IgD-negative memory B cell (primary cell): ENCODE measurements at regions not wholly inside any gene's neighbourhood (a gene's known extent, or its start where the extent isn't known, plus 50 kb on each side); places are given as distances from the start of the nearest gene placed in this dataset.

Source experiments
- H3K27ac Mint-ChIP-seq, 3 donors: one replicate each; pipeline ENCODE4 v1.8.0; 2020 to 2022; ENCODE audit warnings: mild to moderate bottlenecking in 3 of 3, mixed read lengths in 3 of 3, moderate library complexity in 1 of 3
- H3K27me3 Mint-ChIP-seq: one replicate; pipeline ENCODE4 v1.8.0; 2021; ENCODE audit warnings: mixed read lengths
- H3K36me3 Mint-ChIP-seq: one replicate; pipeline ENCODE4 v1.8.0; 2020; ENCODE audit warnings: mild to moderate bottlenecking, mixed read lengths
- H3K4me1 Mint-ChIP-seq, 3 donors: one replicate each; pipeline ENCODE4 v1.8.0; 2020 to 2022; ENCODE audit warnings: mixed read lengths in 3 of 3, mild to moderate bottlenecking in 1 of 3
- H3K4me3 Mint-ChIP-seq, 4 donors: one replicate each; pipeline ENCODE4 v1.8.0; 2020 to 2022; ENCODE audit warnings: mild to moderate bottlenecking in 4 of 4, mixed read lengths in 4 of 4, moderate library complexity in 3 of 4
- H3K9me3 Mint-ChIP-seq, 3 donors: one replicate each; pipeline ENCODE4 v1.8.0; 2020 to 2021; ENCODE audit warnings: mixed read lengths in 3 of 3, mild to moderate bottlenecking in 1 of 3

- no peak overlapping the region for H3K27ac Mint-ChIP-seq
- H3K36me3 Mint-ChIP-seq: no peaks in the 10 kb centered on the region
- no peaks in the 10 kb centered on the region for H3K4me1 Mint-ChIP-seq
- peaks cover 0 to 3% (median 2%) of the 10 kb centered on the region in 3 donors for H3K9me3 Mint-ChIP-seq
- H3K4me3 Mint-ChIP-seq: no peak overlapping the region
- H3K27me3 Mint-ChIP-seq: no peaks in the 10 kb centered on the region
Observed at GRCh38 chr13:37448153-37448552, 150.4 kb downstream of the POSTN start.

- H3K27ac Mint-ChIP-seq: no peak overlapping the region
Observed at GRCh38 chr13:37446503-37446902, 152.1 kb downstream of the POSTN start.

GRCh38 chr13:37443538-37443937, 155.0 kb downstream of the POSTN start:
- Mint-ChIP-seq H3K27me3 (no peaks in the 10 kb centered on the region), H3K4me3 (no peak overlapping the region), H3K9me3 (peaks cover 0 to 3% (median 0%) of the 10 kb centered on the region in 3 donors), H3K4me1 (no peaks in the 10 kb centered on the region), H3K27ac (no peak overlapping the region), H3K36me3 (no peaks in the 10 kb centered on the region)

More at GRCh38 chr13:37446503-37446902, 152.1 kb downstream of the POSTN start:
- H3K4me3 Mint-ChIP-seq: no peak overlapping the region
- no peaks in the 10 kb centered on the region for H3K36me3 Mint-ChIP-seq
- no peaks in the 10 kb centered on the region for H3K4me1 Mint-ChIP-seq
- H3K9me3 Mint-ChIP-seq: peaks cover 0 to 1% (median 0%) of the 10 kb centered on the region in 3 donors
- H3K27me3 Mint-ChIP-seq: no peaks in the 10 kb centered on the region

- H3K27me3 Mint-ChIP-seq: no peaks in the 10 kb centered on the region
- no peaks in the 10 kb centered on the region for H3K36me3 Mint-ChIP-seq
- H3K4me1 Mint-ChIP-seq: no peaks in the 10 kb centered on the region
- H3K27ac Mint-ChIP-seq: no peak overlapping the region
- H3K4me3 Mint-ChIP-seq: no peak overlapping the region
- H3K9me3 Mint-ChIP-seq: peaks cover 0 to 3% (median 0%) of the 10 kb centered on the region in 3 donors
Observed at GRCh38 chr13:37442996-37443395, 155.6 kb downstream of the POSTN start.

- Mint-ChIP-seq H3K27me3 (no peaks in the 10 kb centered on the region), H3K27ac (no peak overlapping the region), H3K4me1 (no peaks in the 10 kb centered on the region), H3K9me3 (peaks cover 0 to 4% (median 4%) of the 10 kb centered on the region in 3 donors), H3K36me3 (no peaks in the 10 kb centered on the region), H3K4me3 (no peak overlapping the region)
Observed at GRCh38 chr13:37435881-37436280, 162.7 kb downstream of the POSTN start.

GRCh38 chr13:37433086-37433485, 165.5 kb downstream of the POSTN start:
- H3K9me3 Mint-ChIP-seq: peaks cover 4 to 8% (median 6%) of the 10 kb centered on the region in 3 donors
- no peak overlapping the region for H3K4me3 Mint-ChIP-seq
- H3K27ac Mint-ChIP-seq: no peak overlapping the region
- H3K27me3 Mint-ChIP-seq: no peaks in the 10 kb centered on the region
- no peaks in the 10 kb centered on the region for H3K36me3 Mint-ChIP-seq
- no peaks in the 10 kb centered on the region for H3K4me1 Mint-ChIP-seq

GRCh38 chr13:37429976-37430375, 168.6 kb downstream of the POSTN start:
- Mint-ChIP-seq H3K9me3 (peaks cover 4 to 6% (median 5%) of the 10 kb centered on the region in 3 donors), H3K4me1 (no peaks in the 10 kb centered on the region), H3K27me3 (no peaks in the 10 kb centered on the region), H3K36me3 (no peaks in the 10 kb centered on the region), H3K4me3 (no peak overlapping the region), H3K27ac (no peak overlapping the region)

- Mint-ChIP-seq H3K4me1 (no peaks in the 10 kb centered on the region), H3K4me3 (no peak overlapping the region), H3K36me3 (no peaks in the 10 kb centered on the region), H3K9me3 (peaks cover 4 to 5% (median 4%) of the 10 kb centered on the region in 3 donors), H3K27me3 (no peaks in the 10 kb centered on the region), H3K27ac (no peak overlapping the region)
Observed at GRCh38 chr13:37427843-37428494, 170.6 kb downstream of the POSTN start.

- no peak overlapping the region for H3K4me3 Mint-ChIP-seq
- H3K9me3 Mint-ChIP-seq: peaks cover 0 to 1% (median 0%) of the 10 kb centered on the region in 3 donors
Observed at GRCh38 chr13:37418490-37418889, 180.1 kb downstream of the POSTN start.

GRCh38 chr13:37417060-37417441, 181.5 kb downstream of the POSTN start:
- no peaks in the 10 kb centered on the region for H3K4me1 Mint-ChIP-seq
- peaks cover 0 to 1% (median 0%) of the 10 kb centered on the region in 3 donors for H3K9me3 Mint-ChIP-seq
- H3K36me3 Mint-ChIP-seq: peaks cover 2% of the 10 kb centered on the region
- H3K27me3 Mint-ChIP-seq: no peaks in the 10 kb centered on the region
- no peak overlapping the region for H3K27ac Mint-ChIP-seq
- no peak overlapping the region for H3K4me3 Mint-ChIP-seq

More at GRCh38 chr13:37418490-37418889, 180.1 kb downstream of the POSTN start:
- Mint-ChIP-seq H3K27ac (no peak overlapping the region), H3K27me3 (no peaks in the 10 kb centered on the region), H3K4me1 (no peaks in the 10 kb centered on the region), H3K36me3 (peaks cover 2% of the 10 kb centered on the region)

- Mint-ChIP-seq H3K27ac (no peak overlapping the region), H3K36me3 (peaks cover 2% of the 10 kb centered on the region), H3K4me1 (no peaks in the 10 kb centered on the region), H3K27me3 (no peaks in the 10 kb centered on the region), H3K4me3 (no peak overlapping the region), H3K9me3 (peaks cover 0 to 2% (median 1%) of the 10 kb centered on the region in 3 donors)
Observed at GRCh38 chr13:37416291-37417059, 182.1 kb downstream of the POSTN start.

GRCh38 chr13:37413161-37413560, 185.4 kb downstream of the POSTN start:
- Mint-ChIP-seq H3K27ac (no peak overlapping the region), H3K27me3 (no peaks in the 10 kb centered on the region), H3K36me3 (no peaks in the 10 kb centered on the region), H3K9me3 (peaks cover 0 to 4% (median 1%) of the 10 kb centered on the region in 3 donors), H3K4me3 (no peak overlapping the region), H3K4me1 (no peaks in the 10 kb centered on the region)

GRCh38 chr13:37412241-37412921, 186.2 kb downstream of the POSTN start:
- Mint-ChIP-seq H3K4me3 (no peak overlapping the region), H3K4me1 (no peaks in the 10 kb centered on the region), H3K36me3 (no peaks in the 10 kb centered on the region), H3K9me3 (peaks cover 0 to 4% (median 1%) of the 10 kb centered on the region in 3 donors), H3K27me3 (no peaks in the 10 kb centered on the region), H3K27ac (no peak overlapping the region)

GRCh38 chr13:37410316-37410715, 188.3 kb downstream of the POSTN start:
- Mint-ChIP-seq H3K4me1 (peaks cover 0 to 2% (median 0%) of the 10 kb centered on the region in 3 donors), H3K27ac (no peak overlapping the region), H3K27me3 (no peaks in the 10 kb centered on the region), H3K36me3 (no peaks in the 10 kb centered on the region), H3K9me3 (peaks cover 2 to 6% (median 4%) of the 10 kb centered on the region in 3 donors), H3K4me3 (no peak overlapping the region)

GRCh38 chr13:37409756-37410155, 188.8 kb downstream of the POSTN start:
- H3K4me1 Mint-ChIP-seq: peaks cover 0 to 2% (median 0%) of the 10 kb centered on the region in 3 donors
- peaks cover 2 to 6% (median 4%) of the 10 kb centered on the region in 3 donors for H3K9me3 Mint-ChIP-seq
- H3K4me3 Mint-ChIP-seq: no peak overlapping the region
- no peaks in the 10 kb centered on the region for H3K36me3 Mint-ChIP-seq
- no peak overlapping the region for H3K27ac Mint-ChIP-seq
- no peaks in the 10 kb centered on the region for H3K27me3 Mint-ChIP-seq
